ENCODE measurements at regions not wholly inside any gene's neighbourhood (a gene's known extent, or its start where the extent isn't known, plus 50 kb on each side); places are given as distances from the start of the nearest gene placed in this dataset.

GRCh38 chr1:214991691-214992315, 90.7 kb upstream of the KCNK2 start:
- DNase-seq (ENCODE audit: low read depth in 1 of 2, low spot score in 1 of 2): no peak
- no peak for TF ChIP-seq GABPA (IDR thresholded peaks at IDR 0.05; ENCODE audit: low read depth)
- TF ChIP-seq, protein P1, sequence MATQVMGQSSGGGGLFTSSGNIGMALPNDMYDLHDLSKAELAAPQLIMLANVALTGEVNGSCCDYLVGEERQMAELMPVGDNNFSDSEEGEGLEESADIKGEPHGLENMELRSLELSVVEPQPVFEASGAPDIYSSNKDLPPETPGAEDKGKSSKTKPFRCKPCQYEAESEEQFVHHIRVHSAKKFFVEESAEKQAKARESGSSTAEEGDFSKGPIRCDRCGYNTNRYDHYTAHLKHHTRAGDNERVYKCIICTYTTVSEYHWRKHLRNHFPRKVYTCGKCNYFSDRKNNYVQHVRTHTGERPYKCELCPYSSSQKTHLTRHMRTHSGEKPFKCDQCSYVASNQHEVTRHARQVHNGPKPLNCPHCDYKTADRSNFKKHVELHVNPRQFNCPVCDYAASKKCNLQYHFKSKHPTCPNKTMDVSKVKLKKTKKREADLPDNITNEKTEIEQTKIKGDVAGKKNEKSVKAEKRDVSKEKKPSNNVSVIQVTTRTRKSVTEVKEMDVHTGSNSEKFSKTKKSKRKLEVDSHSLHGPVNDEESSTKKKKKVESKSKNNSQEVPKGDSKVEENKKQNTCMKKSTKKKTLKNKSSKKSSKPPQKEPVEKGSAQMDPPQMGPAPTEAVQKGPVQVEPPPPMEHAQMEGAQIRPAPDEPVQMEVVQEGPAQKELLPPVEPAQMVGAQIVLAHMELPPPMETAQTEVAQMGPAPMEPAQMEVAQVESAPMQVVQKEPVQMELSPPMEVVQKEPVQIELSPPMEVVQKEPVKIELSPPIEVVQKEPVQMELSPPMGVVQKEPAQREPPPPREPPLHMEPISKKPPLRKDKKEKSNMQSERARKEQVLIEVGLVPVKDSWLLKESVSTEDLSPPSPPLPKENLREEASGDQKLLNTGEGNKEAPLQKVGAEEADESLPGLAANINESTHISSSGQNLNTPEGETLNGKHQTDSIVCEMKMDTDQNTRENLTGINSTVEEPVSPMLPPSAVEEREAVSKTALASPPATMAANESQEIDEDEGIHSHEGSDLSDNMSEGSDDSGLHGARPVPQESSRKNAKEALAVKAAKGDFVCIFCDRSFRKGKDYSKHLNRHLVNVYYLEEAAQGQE (IDR thresholded peaks at IDR 0.05; ENCODE audit: insufficient replicate concordance, low read depth): no peak
- no peak for TF ChIP-seq SPI1 (IDR thresholded peaks at IDR 0.05; ENCODE audit: borderline replicate concordance, low read depth)
- Histone ChIP-seq H3K27me3 (ENCODE audit: insufficient read depth, poor library complexity, severe bottlenecking) (no peaks in the 10 kb centered on the region), H3K4me3 (replicated peaks; ENCODE audit: insufficient read depth, low read length) (no peak overlapping the region), H3K27ac (replicated peaks) (no peak overlapping the region)

- DNase-seq (ENCODE audit: low read depth in 1 of 2, low spot score in 1 of 2): no peak
- no peaks in the 10 kb centered on the region for H3K27me3 ChIP-seq (ENCODE audit: insufficient read depth, poor library complexity, severe bottlenecking)
- TF ChIP-seq GABPA (IDR thresholded peaks at IDR 0.05; ENCODE audit: low read depth) (no peak), POLR2AphosphoS5 (IDR thresholded peaks at IDR 0.05; ENCODE audit: low read depth) (no peak), SPI1 (IDR thresholded peaks at IDR 0.05; ENCODE audit: borderline replicate concordance, low read depth) (no peak)
- TF ChIP-seq, protein P1 (IDR thresholded peaks at IDR 0.05; ENCODE audit: insufficient replicate concordance, low read depth): no peak
- TF ChIP-seq, protein P2, sequence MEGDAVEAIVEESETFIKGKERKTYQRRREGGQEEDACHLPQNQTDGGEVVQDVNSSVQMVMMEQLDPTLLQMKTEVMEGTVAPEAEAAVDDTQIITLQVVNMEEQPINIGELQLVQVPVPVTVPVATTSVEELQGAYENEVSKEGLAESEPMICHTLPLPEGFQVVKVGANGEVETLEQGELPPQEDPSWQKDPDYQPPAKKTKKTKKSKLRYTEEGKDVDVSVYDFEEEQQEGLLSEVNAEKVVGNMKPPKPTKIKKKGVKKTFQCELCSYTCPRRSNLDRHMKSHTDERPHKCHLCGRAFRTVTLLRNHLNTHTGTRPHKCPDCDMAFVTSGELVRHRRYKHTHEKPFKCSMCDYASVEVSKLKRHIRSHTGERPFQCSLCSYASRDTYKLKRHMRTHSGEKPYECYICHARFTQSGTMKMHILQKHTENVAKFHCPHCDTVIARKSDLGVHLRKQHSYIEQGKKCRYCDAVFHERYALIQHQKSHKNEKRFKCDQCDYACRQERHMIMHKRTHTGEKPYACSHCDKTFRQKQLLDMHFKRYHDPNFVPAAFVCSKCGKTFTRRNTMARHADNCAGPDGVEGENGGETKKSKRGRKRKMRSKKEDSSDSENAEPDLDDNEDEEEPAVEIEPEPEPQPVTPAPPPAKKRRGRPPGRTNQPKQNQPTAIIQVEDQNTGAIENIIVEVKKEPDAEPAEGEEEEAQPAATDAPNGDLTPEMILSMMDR (IDR thresholded peaks at IDR 0.05; ENCODE audit: insufficient read depth, low read length): no peak
Measured at GRCh38 chr1:214993419-214993818, 89.1 kb upstream of the KCNK2 start.

GRCh38 chr1:214997685-214998084, 84.9 kb upstream of the KCNK2 start:
- H3K4me3 ChIP-seq (replicated peaks; ENCODE audit: insufficient read depth, low read length): no peak overlapping the region
- DNase-seq (ENCODE audit: low read depth in 1 of 2, low spot score in 1 of 2): peak; percentile 5 to 66
- no peak overlapping the region for H3K27ac ChIP-seq (replicated peaks)
- TF ChIP-seq, protein P1 (IDR thresholded peaks at IDR 0.05; ENCODE audit: insufficient replicate concordance, low read depth): no peak
- TF ChIP-seq POLR2AphosphoS5 (IDR thresholded peaks at IDR 0.05; ENCODE audit: low read depth) (no peak), SPI1 (IDR thresholded peaks at IDR 0.05; ENCODE audit: borderline replicate concordance, low read depth) (peak; percentile 58)
- no peaks in the 10 kb centered on the region for H3K27me3 ChIP-seq (ENCODE audit: insufficient read depth, poor library complexity, severe bottlenecking)

More at GRCh38 chr1:214993419-214993818, 89.1 kb upstream of the KCNK2 start:
- H3K27ac ChIP-seq (replicated peaks): no peak overlapping the region
- H3K4me3 ChIP-seq (replicated peaks; ENCODE audit: insufficient read depth, low read length): no peak overlapping the region

- TF ChIP-seq, protein P1 (IDR thresholded peaks at IDR 0.05; ENCODE audit: insufficient replicate concordance, low read depth): no peak
- TF ChIP-seq POLR2AphosphoS5 (IDR thresholded peaks at IDR 0.05; ENCODE audit: low read depth) (no peak), GABPA (IDR thresholded peaks at IDR 0.05; ENCODE audit: low read depth) (no peak)
- TF ChIP-seq, protein P2 (IDR thresholded peaks at IDR 0.05; ENCODE audit: insufficient read depth, low read length): no peak
- Histone ChIP-seq H3K27me3 (ENCODE audit: insufficient read depth, poor library complexity, severe bottlenecking) (no peaks in the 10 kb centered on the region), H3K27ac (replicated peaks) (no peak overlapping the region), H3K4me3 (replicated peaks; ENCODE audit: insufficient read depth, low read length) (no peak overlapping the region)
- no peak for DNase-seq (ENCODE audit: low read depth in 1 of 2, low spot score in 1 of 2)
Measured at GRCh38 chr1:215001419-215002021, 81.0 kb upstream of the KCNK2 start.

Measured in HL-60 (cell line).